ENCODE measurements at regions not wholly inside any gene's neighbourhood (a gene's known extent, or its start where the extent isn't known, plus 50 kb on each side); places are given as distances from the start of the nearest gene placed in this dataset.
"Not testable (repeated sequence)": the region's sequence is repeated elsewhere in the genome, so short reads cannot be mapped to it uniquely, and the experiment has no call there.

GRCh38 chr3:87761795-87762194, 297.0 kb downstream of the CGGBP1 start:
- DNase-seq (no peak), ATAC-seq (no peak)
- H3K27ac ChIP-seq = no peak overlapping the region
- H3K4me1 ChIP-seq = no peaks in the 10 kb centered on the region
- 82 to 88% methylated on average over 16 to 17 of the region's 17 CpGs for WGBS, 2 donors
- no peaks in the 10 kb centered on the region for H3K9me3 ChIP-seq
- intact Hi-C loops (cut with DNase I) = no loop called here
- no peak for TF ChIP-seq POLR2A (IDR thresholded peaks at IDR 0.05)
- TF ChIP-seq CTCF (IDR thresholded peaks at IDR 0.05) = no peak
- H3K4me3 ChIP-seq = no peak overlapping the region
- H3K27me3 ChIP-seq = no peaks in the 10 kb centered on the region
- no peaks in the 10 kb centered on the region for H3K36me3 ChIP-seq (replicated peaks in 1 of 2; ENCODE audit: insufficient read depth in 1 of 2, low read depth in 2 of 2)

GRCh38 chr3:87761341-87761740, 297.5 kb downstream of the CGGBP1 start:
- H3K4me1 ChIP-seq = no peaks in the 10 kb centered on the region

GRCh38 chr3:87756616-87757015, 302.2 kb downstream of the CGGBP1 start:
- Histone ChIP-seq H3K36me3 (replicated peaks in 1 of 2; ENCODE audit: insufficient read depth in 1 of 2, low read depth in 2 of 2) (no peaks in the 10 kb centered on the region), H3K27me3 (no peaks in the 10 kb centered on the region), H3K4me3 (no peak overlapping the region), H3K27ac (no peak overlapping the region), H3K4me1 (no peaks in the 10 kb centered on the region), H3K9me3 (no peaks in the 10 kb centered on the region)
- intact Hi-C loops (cut with DNase I) = no loop called here
- TF ChIP-seq CTCF (IDR thresholded peaks at IDR 0.05) = no peak
- ATAC-seq (no peak), DNase-seq (no peak)
- WGBS, 2 donors = 44 to 61% methylated on average over 1 of the region's 1 CpG

More at GRCh38 chr3:87761341-87761740, 297.5 kb downstream of the CGGBP1 start:
- Histone ChIP-seq H3K36me3 (replicated peaks in 1 of 2; ENCODE audit: insufficient read depth in 1 of 2, low read depth in 2 of 2) (no peaks in the 10 kb centered on the region), H3K27ac (no peak overlapping the region), H3K4me3 (no peak overlapping the region), H3K9me3 (no peaks in the 10 kb centered on the region), H3K27me3 (no peaks in the 10 kb centered on the region)
- ATAC-seq (no peak), DNase-seq (no peak)
- TF ChIP-seq CTCF (IDR thresholded peaks at IDR 0.05) (no peak), POLR2A (IDR thresholded peaks at IDR 0.05) (no peak)
- intact Hi-C loops (cut with DNase I) = no loop called here
- 87 to 89% methylated on average over 11 of the region's 11 CpGs for WGBS, 2 donors

- TF ChIP-seq POLR2A (IDR thresholded peaks at IDR 0.05) (no peak), CTCF (IDR thresholded peaks at IDR 0.05) (no peak)
Observed at GRCh38 chr3:87755852-87756251, 303.0 kb downstream of the CGGBP1 start.

GRCh38 chr3:87742250-87742649, 316.6 kb downstream of the CGGBP1 start:
- no peaks in the 10 kb centered on the region for H3K4me1 ChIP-seq
- DNase-seq (no peak), ATAC-seq (no peak)
- intact Hi-C loops (cut with DNase I) = no loop called here
- no peak for TF ChIP-seq CTCF (IDR thresholded peaks at IDR 0.05)
- no peak for TF ChIP-seq POLR2A (IDR thresholded peaks at IDR 0.05)
- H3K9me3 ChIP-seq = no peaks in the 10 kb centered on the region
- H3K4me3 ChIP-seq = no peak overlapping the region
- 67 to 80% methylated on average over 2 of the region's 2 CpGs for WGBS, 2 donors
- no peaks in the 10 kb centered on the region for H3K27me3 ChIP-seq
- no peaks in the 10 kb centered on the region for H3K36me3 ChIP-seq (replicated peaks in 1 of 2; ENCODE audit: insufficient read depth in 1 of 2, low read depth in 2 of 2)
- no peak overlapping the region for H3K27ac ChIP-seq

More at GRCh38 chr3:87755852-87756251, 303.0 kb downstream of the CGGBP1 start:
- Histone ChIP-seq H3K27me3 (no peaks in the 10 kb centered on the region), H3K4me3 (no peak overlapping the region), H3K27ac (no peak overlapping the region), H3K9me3 (no peaks in the 10 kb centered on the region), H3K4me1 (no peaks in the 10 kb centered on the region), H3K36me3 (replicated peaks in 1 of 2; ENCODE audit: insufficient read depth in 1 of 2, low read depth in 2 of 2) (no peaks in the 10 kb centered on the region)
- no peak for ATAC-seq
- no peak for DNase-seq
- intact Hi-C loops (cut with DNase I) = no loop called here

GRCh38 chr3:87740894-87741293, 317.9 kb downstream of the CGGBP1 start:
- H3K27me3 ChIP-seq; H3K27ac ChIP-seq; DNase-seq; ATAC-seq; H3K9me3 ChIP-seq; H3K4me3 ChIP-seq; intact Hi-C loops (cut with DNase I); H3K4me1 ChIP-seq; H3K36me3 ChIP-seq (replicated peaks in 1 of 2; ENCODE audit: insufficient read depth in 1 of 2, low read depth in 2 of 2): not testable (repeated sequence)
- 53 to 67% methylated on average over 1 of the region's 1 CpG for WGBS, 2 donors

- H3K9me3 ChIP-seq; H3K4me3 ChIP-seq; intact Hi-C loops (cut with DNase I); ATAC-seq; H3K27ac ChIP-seq; H3K27me3 ChIP-seq; H3K36me3 ChIP-seq (replicated peaks in 1 of 2; ENCODE audit: insufficient read depth in 1 of 2, low read depth in 2 of 2); DNase-seq; H3K4me1 ChIP-seq: not testable (repeated sequence)
- 64 to 78% methylated on average over 3 of the region's 3 CpGs for WGBS, 2 donors
Observed at GRCh38 chr3:87737817-87738216, 321.0 kb downstream of the CGGBP1 start.

Data from body of pancreas (tissue), 4 donors.